ENCODE measurements at regions not wholly inside any gene's neighbourhood (a gene's known extent, or its start where the extent isn't known, plus 50 kb on each side); places are given as distances from the start of the nearest gene placed in this dataset.
A peak's percentile ranks its signal among the peaks of the same experiment; 100 is the strongest.

DNA sequence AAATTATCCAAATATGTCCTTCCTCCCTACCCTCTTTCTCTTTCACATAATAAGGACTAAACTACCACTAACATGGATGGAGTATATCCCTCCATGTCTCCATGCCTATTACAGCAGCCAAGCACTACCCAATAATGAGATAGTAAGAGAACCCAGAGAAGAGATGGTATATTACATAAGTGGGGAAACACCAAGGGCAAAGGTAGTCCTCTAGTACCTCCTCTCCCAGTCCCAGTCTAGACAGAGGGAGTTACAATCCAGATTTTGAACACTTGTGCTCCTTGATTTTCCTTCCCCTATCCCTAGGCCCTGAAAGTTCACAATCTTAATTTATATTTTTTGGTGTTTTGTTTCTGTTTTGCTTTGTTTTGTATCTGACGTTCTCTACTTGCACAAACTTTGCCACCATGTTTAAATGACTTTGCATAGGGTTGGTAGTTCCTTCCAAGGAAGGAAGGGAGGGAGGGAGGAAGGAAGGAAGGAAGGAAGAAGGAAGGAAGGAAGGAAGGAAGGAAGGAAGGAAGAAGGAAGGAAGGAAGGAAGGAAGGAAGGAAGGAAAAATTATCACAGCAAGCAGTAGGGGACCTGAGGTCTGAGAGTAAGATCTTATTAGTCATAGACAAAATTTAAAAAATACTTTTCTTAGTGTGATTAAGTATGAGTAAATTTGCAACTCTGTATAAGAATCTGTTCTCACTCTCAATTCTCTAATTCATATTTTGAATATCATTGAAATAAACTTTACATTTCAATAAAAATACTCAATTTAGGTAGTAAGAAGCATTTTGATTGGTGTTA lies 521.9 kb downstream of the PTPRC start:
- no peak for DNase-seq (ENCODE audit: low spot score)

DNA sequence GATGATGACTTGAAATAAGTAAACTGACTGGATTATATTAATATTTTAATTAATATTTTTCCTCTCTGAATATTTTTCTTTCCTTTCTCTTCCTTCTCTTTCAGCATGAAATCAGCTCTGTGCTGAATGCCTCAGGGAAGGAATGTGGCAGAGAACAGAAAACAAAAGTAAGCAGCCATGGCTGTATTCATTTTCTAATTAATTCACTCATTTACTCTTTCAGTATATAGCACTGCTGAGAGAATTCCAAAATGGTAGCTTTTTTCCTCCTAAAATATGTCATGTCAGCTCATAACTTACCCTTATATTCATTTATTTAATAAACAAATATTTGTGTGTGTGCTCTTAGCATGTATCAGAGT lies 522.5 kb downstream of the PTPRC start:
- no peak for DNase-seq (ENCODE audit: low spot score)

GRCh38 chr1:199161766-199162303 lies 523.0 kb downstream of the PTPRC start:
- no peak for DNase-seq (ENCODE audit: low spot score)

DNA sequence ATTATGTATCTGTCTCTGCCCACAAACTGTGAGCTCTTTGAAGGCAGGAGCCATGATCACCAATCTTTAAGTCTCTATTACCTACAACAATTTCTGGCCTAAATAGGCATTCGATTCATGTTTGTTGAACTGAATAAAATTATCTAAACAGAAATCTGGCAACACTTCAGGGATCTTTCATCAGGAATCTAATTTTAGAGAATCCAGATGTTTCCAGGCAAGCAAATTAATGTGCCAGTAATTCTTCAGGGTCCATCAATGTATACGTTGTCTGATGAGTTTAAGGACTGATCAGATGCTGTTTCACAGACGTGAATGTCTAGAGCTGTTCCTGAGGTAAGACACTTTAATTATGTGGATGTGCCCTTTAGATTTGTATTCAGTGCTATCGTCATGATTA lies 524.4 kb downstream of the PTPRC start:
- no peak for DNase-seq (ENCODE audit: low spot score)

GRCh38 chr1:199163670-199164069 lies 524.8 kb downstream of the PTPRC start:
- no peak for DNase-seq (ENCODE audit: low spot score)

- DNase-seq (ENCODE audit: low spot score): no peak
Measured at GRCh38 chr1:199167460-199167859, 528.6 kb downstream of the PTPRC start.

DNA sequence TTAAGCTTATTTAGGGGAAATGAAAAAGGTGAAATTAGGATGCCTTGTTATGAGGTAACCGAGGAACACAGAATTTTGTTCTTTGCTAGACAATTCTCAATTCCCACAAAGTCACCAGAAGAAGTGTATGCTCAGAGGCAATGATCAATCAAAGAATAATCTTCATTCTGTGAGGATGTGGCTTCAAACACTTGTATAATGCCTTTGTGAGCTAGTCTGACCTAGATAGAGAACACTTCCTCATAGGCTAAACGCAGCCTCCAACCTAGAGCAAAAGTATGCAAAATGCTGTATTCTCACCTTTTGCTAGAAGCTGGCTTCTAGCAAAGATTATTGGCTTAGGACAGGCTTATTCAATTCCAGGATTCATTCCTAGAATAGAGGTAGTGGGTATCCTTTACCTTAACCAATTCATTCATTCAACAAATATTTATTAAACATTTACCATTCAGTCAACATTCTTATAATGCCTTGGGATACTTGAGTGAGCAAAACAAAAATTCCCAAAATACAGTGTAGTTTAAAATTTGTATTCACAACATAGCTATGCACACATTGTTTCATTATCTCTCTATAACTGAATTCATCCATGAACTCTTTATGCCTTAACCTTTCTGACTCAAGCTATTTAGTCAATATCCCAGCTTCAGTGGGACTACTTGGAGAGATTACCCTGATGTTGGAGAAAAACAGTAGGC lies 530.2 kb downstream of the PTPRC start:
- no peak for DNase-seq (ENCODE audit: low spot score)

DNA sequence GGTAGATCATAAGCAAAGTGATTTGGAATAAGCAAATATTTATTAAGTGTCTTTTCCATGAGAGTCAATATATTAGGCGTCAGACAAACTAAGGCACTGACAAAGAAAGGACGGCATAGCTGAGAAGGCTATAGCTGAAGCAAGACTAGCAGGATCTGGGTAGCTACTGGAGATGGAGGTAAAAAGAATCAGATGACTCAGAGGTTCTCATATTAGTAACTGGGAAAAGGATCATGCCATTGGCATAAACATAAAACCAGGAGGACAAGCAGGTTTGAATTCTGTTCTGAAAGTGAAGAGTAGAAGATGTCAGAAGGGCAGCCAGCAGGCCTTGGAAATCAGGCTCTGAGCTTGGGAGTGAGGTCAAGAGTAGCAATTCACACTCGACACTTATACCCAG lies 531.9 kb downstream of the PTPRC start:
- DNase-seq (ENCODE audit: low spot score): no peak

- no peak for DNase-seq (ENCODE audit: low spot score)
Measured at GRCh38 chr1:199172171-199173124, 533.6 kb downstream of the PTPRC start.

- DNase-seq (ENCODE audit: low spot score): no peak
Measured at GRCh38 chr1:199173356-199173755, 534.5 kb downstream of the PTPRC start.

GRCh38 chr1:199174336-199174735 lies 535.5 kb downstream of the PTPRC start:
- DNase-seq (ENCODE audit: low spot score): no peak

- no peak for DNase-seq (ENCODE audit: low spot score)
Measured at GRCh38 chr1:199176713-199177112, 537.9 kb downstream of the PTPRC start.

DNA sequence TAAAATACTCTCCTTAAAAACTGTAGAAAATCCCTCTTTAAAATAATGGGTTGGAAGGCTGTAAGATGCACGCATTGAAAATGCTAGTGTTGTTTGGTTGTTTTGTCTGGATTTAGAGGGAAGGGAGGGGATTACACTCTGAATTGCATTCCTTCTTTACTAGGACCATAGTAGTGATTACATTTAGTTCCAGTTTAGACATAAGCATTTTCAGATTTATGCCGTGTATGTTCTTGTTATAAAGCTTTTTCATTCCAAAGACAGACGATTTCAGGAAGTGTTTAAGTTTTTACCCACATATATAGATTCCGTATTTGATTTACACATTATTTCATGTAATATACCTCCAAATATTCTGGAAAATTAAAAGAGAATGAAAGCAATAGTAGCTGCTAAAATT lies 538.4 kb downstream of the PTPRC start:
- DNase-seq (ENCODE audit: low spot score): no peak

- no peak for DNase-seq (ENCODE audit: low spot score)
Measured at GRCh38 chr1:199178646-199179045, 539.8 kb downstream of the PTPRC start.

DNA sequence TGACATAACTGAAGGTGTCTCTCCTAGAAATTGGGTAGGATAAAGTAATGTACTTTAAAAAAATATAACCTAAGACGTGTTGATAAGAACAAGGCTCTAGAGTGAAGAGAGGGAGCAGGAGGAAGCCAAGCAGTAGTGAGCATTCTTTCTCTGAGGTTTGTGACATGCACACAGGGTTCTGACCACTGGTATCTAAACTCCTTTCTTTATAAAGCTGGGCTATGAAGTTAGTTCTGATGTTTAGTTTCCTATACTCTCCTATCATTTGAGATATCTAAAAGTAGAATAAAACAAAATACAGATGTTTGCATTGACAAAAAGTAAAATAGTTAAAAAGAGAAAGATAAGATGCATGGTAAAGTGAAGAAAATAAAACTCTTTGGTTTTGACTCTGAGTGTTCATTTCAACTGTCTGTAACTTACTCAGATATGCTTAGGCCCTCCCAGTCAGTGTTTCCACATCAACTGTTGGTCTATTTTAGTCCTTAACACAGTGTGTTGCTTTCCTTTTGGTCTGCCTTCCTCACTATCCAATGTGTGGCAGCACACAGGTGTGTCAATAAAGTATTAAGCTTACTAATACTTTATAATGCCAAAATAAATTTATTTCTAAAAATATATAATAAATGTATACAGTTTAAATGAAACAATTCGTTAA lies 543.5 kb downstream of the PTPRC start:
- DNase-seq (ENCODE audit: low spot score): no peak

DNA sequence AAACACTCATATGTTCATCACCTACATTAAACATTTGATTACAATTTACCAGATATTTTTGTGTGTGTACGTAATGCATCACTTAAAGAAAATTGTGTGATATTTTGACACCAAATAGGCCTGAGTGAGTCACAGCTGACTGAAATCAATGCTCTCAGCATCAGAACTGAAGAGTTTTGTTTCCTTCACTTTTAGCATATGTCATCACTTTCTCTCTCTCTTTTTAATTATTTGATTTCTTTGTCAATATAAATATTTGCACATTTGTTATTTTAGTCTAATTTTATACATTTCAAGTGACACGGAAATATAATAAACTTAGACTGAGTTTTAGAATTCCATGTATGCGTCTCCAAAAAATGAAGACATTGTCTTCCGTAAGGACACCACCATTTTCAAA lies 545.3 kb downstream of the PTPRC start:
- no peak for DNase-seq (ENCODE audit: low spot score)

DNA sequence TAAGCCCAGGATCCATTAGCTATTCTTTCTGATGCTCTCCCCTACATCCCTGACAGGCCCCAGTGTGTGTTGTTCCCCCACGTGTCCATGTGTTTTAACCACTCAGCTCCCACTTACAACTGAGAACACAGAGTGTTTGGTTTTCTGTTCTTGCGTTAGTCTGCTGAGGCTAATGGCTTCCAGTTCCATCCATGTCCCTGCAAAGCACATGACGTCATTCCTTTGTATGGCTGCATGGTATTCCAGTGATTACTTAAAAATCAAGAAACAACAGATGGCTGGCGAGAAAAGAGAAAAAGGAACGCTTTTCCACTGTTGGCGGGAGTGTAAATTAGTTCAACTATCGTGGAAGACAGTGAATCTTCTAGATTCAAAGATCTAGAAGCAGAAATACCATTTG lies 556.0 kb downstream of the PTPRC start:
- DNase-seq (ENCODE audit: low spot score): no peak

DNA sequence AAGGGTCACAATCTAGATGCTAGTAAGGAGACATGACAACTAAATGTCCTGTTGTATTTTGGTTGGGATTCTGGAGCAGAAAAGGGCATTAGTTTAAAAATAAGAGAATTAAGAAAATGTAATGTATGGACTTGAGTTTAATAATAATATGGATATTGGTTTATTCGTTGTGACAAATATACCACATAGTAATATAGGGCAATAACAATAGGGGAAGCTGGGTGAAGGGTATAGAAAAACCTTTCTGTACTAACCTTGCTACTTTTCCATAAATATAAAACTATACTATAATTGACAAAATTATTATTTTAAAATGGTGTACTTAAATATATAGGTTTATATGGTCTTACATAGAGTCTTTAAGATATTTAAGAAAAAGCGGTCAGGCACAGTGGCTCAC lies 558.9 kb downstream of the PTPRC start:
- no peak for DNase-seq (ENCODE audit: low spot score)

- peak; percentile 46 for DNase-seq (ENCODE audit: low spot score)
Measured at GRCh38 chr1:199202331-199202730, 563.5 kb downstream of the PTPRC start.

- no peak for DNase-seq (ENCODE audit: low spot score)
Measured at GRCh38 chr1:199204231-199204630, 565.4 kb downstream of the PTPRC start.

GRCh38 chr1:199205740-199206441 lies 567.1 kb downstream of the PTPRC start:
- no peak for DNase-seq (ENCODE audit: low spot score)

All from HT-29 (cell line).